NCI-H2196 (cell line): ENCODE measurements at regions not wholly inside any gene's neighbourhood (a gene's known extent, or its start where the extent isn't known, plus 50 kb on each side); places are given as distances from the start of the nearest gene placed in this dataset.
"Not testable (repeated sequence)": the region's sequence is repeated elsewhere in the genome, so short reads cannot be mapped to it uniquely, and the experiment has no call there.

ENCODE experiments used
- DNase-seq: peaks from one replicate; lab custom pipeline; 2025; ENCODE audit not compliant: unreplicated experiment; lab: John Stamatoyannopoulos, UW

DNA sequence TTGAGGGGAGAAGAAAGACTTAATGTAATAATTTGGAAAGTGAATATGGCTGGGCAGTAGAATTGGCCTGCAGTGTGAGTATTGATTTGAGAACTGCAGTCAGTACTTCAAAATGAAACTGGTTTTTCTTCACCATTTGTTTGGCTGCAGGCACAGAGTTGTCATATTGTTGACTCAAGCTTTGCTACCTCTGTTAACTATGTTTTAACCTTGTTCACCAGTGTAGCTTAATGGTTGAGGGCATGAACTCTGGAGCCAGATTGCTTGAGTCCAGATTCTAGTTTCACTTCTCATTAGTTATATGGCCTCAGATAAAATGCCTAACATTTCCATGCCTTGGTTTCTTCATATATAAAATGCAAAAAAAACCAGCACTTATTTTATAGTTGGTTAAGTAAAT, 64.1 kb downstream of the CFAP44 start:
- no peak for DNase-seq

DNA sequence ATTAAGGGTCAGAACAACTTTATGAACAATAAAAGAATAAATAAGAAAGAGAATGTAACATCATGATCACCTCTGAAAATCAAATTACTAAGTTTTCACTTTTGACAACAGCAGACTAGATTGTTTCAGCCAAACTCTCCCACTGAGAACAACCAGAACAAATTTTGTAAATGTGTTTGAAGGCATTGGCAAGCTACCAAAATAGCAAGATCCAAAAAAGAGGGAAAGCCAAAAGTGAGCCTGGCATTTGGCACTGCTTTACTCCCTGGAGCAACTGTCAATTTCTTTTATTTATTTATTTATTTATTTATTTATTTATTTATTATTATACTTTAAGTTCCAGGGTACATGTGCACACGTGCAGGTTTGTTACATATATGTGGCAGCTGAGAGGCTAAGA, 67.2 kb downstream of the CFAP44 start:
- DNase-seq, result no peak

DNA sequence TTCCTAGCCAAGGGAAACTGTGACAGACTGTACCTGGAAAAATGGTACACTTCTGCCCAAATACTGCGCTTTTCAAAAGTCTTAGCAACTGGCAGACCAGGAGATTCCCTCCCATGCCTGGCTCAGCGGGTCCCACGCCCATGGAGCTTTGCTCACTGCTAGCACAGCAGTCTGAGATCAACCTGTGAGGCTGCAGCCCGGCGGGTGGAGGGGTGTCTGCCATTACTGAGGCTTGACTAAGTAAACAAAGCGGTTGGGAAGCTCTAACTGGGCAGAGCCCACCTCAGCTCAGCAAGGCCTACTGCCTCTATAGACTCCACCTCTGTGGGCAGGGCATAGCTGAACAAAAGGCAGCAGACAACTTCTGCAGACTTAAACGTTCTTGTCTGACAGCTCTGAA, 74.5 kb downstream of the CFAP44 start:
- not testable (repeated sequence) for DNase-seq

DNA sequence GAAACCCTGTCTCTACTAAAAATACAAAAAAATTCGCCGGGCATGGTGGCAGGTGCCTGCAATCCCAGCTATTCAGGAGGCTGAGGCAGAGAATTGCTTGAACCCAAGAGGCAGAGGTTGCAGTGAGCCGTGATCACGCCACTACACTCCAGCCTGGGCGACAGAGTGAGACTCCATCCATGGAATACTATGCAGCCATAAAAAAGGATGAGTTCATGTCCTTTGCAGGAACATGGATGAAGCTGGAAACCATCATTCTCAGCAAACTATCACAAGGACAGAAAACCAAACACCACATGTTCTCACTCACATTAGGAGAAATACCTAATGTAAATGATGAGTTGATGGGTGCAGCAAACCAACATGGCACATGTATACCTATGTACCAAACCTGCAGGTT, 86.0 kb downstream of the CFAP44 start:
- not testable (repeated sequence) for DNase-seq

DNA sequence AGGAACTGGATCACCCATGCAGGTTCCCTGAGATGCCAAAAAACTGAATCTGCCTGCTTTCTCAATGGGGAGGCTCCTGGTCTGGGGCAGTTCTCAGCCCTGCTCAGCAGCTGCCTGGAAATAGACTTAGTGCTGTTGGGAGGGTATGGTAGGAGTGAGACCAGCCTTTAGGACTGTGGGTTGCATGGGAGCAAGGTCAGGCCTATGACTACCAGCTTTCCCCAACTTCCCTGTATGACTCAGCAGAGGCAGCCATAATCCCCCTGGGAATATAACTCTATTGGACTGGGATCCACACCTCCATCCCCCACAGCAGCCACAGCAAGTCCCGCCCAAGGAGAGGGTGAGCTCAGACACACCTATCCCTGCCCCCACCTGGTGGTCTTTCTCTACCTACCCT, 87.0 kb downstream of the CFAP44 start:
- no peak for DNase-seq

DNA sequence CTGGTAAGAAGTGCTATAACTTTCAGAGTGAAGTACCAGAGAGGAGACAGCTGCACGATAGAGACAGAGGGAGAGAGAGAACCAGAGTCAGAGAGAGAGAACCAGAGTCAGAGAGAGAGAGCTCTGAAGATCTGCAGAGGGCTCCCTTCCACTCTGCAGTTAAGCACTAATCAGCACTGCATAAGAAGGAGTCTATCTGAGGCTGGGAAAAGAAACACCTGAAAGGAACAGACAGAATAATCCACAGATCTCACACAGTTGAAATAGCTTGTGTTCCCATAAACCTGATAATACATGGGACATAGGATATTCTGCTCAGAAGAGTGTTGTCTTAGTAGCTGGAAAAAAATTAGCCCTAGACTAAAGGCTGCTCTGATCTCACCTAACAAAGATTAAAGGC, 87.6 kb downstream of the CFAP44 start:
- no peak for DNase-seq

DNA sequence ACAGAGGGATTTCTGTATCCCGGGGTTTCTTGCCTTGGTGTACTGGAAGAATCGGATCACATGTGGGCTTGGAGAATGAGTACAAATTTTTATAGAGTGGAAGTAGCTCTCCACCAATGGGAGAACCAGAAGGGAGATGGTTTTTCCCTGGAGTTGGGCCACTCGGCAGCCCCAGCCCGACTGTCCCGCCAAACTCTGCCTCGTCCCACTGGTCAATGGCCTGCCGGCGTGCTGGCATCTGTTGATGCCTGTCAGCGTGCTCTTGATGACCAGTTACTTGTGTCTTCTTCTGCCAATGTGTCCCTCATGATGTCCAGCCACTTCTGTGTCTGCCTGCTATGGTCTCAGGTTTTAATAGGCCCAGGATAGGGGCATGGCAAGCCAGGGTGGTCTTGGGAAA, 100.5 kb downstream of the CFAP44 start:
- no peak for DNase-seq

DNA sequence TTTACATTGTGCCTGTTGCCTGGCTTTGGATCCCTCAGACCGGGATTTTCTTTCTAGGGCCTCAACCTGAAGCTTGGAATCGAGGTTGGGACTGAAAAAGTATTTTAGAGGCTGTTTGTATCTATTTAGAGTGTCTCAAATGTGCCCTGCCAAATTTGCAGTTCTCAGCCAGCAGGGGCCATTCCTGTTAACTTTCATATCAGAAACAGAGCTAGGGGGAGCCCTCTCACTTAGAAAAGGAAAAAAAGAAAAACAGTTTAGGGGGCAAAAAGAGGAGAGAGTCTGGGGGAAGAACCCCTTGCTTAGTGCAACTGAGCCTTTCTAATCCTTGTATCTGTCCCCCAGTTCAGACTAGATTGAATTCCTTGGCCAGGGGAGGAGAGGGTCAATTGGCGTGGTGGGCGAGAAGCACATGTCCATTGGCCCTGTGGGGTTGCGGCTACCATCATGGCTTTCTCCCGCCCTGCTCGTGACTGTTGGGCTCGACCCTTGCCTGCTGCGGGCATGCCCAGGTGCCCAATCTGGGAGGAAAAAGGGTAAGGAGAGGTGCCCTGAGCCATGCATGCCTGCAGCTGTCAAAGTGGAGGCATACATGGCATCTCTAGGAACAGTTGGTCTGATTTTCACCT, 101.6 kb downstream of the CFAP44 start:
- DNase-seq, result peak; percentile 7
